ENCODE measurements at regions not wholly inside any gene's neighbourhood (a gene's known extent, or its start where the extent isn't known, plus 50 kb on each side); places are given as distances from the start of the nearest gene placed in this dataset.

GRCh38 chr16:55014022-55014421 is 83.4 kb downstream of the IRX5 start:
- Mint-ChIP-seq H3K4me1 (ENCODE audit: low read depth) (no peaks in the 10 kb centered on the region), H3K9me3 (no peaks in the 10 kb centered on the region), H3K27me3 (no peaks in the 10 kb centered on the region), H3K4me3 (no peak overlapping the region), H3K27ac (no peak overlapping the region), H3K36me3 (ENCODE audit: low read depth) (no peaks in the 10 kb centered on the region)
- ATAC-seq (no peak), DNase-seq (no peak)
- CTCF ChIA-PET = no interaction called here
- POLR2A ChIA-PET = no interaction called here
- no peak for TF ChIP-seq CTCF (IDR thresholded peaks at IDR 0.05)
- intact Hi-C loops (cut with micrococcal nuclease) = no loop called here

- POLR2A ChIA-PET = no interaction called here
- ATAC-seq = no peak
- no peak overlapping the region for H3K27ac Mint-ChIP-seq
- intact Hi-C loops (cut with micrococcal nuclease) = no loop called here
- H3K9me3 Mint-ChIP-seq = no peaks in the 10 kb centered on the region
- H3K4me1 Mint-ChIP-seq (ENCODE audit: low read depth) = no peaks in the 10 kb centered on the region
- CTCF ChIA-PET = no interaction called here
- DNase-seq = no peak
- no peak for TF ChIP-seq CTCF (IDR thresholded peaks at IDR 0.05)
- no peak overlapping the region for H3K4me3 Mint-ChIP-seq
- no peaks in the 10 kb centered on the region for H3K36me3 Mint-ChIP-seq (ENCODE audit: low read depth)
- H3K27me3 Mint-ChIP-seq = peaks cover 7% of the 10 kb centered on the region
These were observed 84.7 kb downstream of the IRX5 start for GRCh38 chr16:55015181-55015913.

- no peaks in the 10 kb centered on the region for H3K4me1 Mint-ChIP-seq (ENCODE audit: low read depth)
- ATAC-seq (no peak), DNase-seq (no peak)
- no peak for TF ChIP-seq CTCF (IDR thresholded peaks at IDR 0.05)
- CTCF ChIA-PET = no interaction called here
- no peaks in the 10 kb centered on the region for H3K9me3 Mint-ChIP-seq
- H3K36me3 Mint-ChIP-seq (ENCODE audit: low read depth) = no peaks in the 10 kb centered on the region
- peaks cover 10% of the 10 kb centered on the region for H3K27me3 Mint-ChIP-seq
- intact Hi-C loops (cut with micrococcal nuclease) = no loop called here
- H3K27ac Mint-ChIP-seq = no peak overlapping the region
- POLR2A ChIA-PET = no interaction called here
- H3K4me3 Mint-ChIP-seq = no peak overlapping the region
These were observed 85.8 kb downstream of the IRX5 start for GRCh38 chr16:55016515-55016914.

GRCh38 chr16:55017321-55017720 is 86.7 kb downstream of the IRX5 start:
- Mint-ChIP-seq H3K4me1 (ENCODE audit: low read depth) (no peaks in the 10 kb centered on the region), H3K27me3 (peaks cover 14% of the 10 kb centered on the region), H3K27ac (no peak overlapping the region), H3K4me3 (no peak overlapping the region), H3K36me3 (ENCODE audit: low read depth) (no peaks in the 10 kb centered on the region), H3K9me3 (no peaks in the 10 kb centered on the region)
- ATAC-seq (no peak), DNase-seq (no peak)
- ChIA-PET POLR2A (no interaction called here), CTCF (no interaction called here)
- no peak for TF ChIP-seq CTCF (IDR thresholded peaks at IDR 0.05)
- intact Hi-C loops (cut with micrococcal nuclease) = no loop called here

GRCh38 chr16:55018881-55019280 is 88.2 kb downstream of the IRX5 start:
- H3K4me3 Mint-ChIP-seq = no peak overlapping the region
- intact Hi-C loops (cut with micrococcal nuclease) = no loop called here
- no peak overlapping the region for H3K27ac Mint-ChIP-seq
- no peaks in the 10 kb centered on the region for H3K9me3 Mint-ChIP-seq
- ATAC-seq = no peak
- TF ChIP-seq CTCF (IDR thresholded peaks at IDR 0.05) = no peak
- H3K4me1 Mint-ChIP-seq (ENCODE audit: low read depth) = no peaks in the 10 kb centered on the region
- CTCF ChIA-PET = no interaction called here
- POLR2A ChIA-PET = no interaction called here
- H3K36me3 Mint-ChIP-seq (ENCODE audit: low read depth) = no peaks in the 10 kb centered on the region
- DNase-seq = no peak
- peaks cover 20% of the 10 kb centered on the region for H3K27me3 Mint-ChIP-seq

Measured in activated CD8-positive, alpha-beta T cell treated with anti-CD3 and anti-CD28 coated beads for 36 hours (primary cell).